ENCODE measurements at regions not wholly inside any gene's neighbourhood (a gene's known extent, or its start where the extent isn't known, plus 50 kb on each side); places are given as distances from the start of the nearest gene placed in this dataset.

DNA sequence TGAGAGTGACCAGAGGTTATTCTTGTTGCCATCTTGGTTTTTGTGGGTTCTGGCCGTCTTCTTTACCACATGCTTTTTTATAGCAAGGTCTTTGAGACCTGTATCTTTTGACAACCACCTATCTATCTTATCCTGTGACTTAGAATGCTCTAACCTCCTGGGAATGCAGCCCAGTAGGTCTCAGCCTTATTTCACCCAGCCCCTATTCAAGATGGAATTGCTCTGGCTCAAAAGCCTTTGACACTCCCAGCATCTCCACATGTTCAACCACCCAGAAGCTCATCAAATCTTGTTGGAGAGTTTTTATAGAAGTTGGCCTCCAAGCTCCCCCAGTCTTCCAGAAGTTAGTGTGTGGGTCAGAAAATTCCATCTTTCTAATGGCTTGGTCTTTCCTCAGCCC, 464.3 kb upstream of the NRP1 start (continued):
- TF ChIP-seq CHD7 (IDR thresholded peaks at IDR 0.05; ENCODE audit: insufficient replicate concordance, low read length) (no peak), BACH1 (IDR thresholded peaks at IDR 0.05; ENCODE audit: low read length) (no peak), GABPA (IDR thresholded peaks at IDR 0.05; ENCODE audit: borderline replicate concordance, insufficient read depth, low read length) (no peak), TAF1 (IDR thresholded peaks at IDR 0.05; ENCODE audit: low read depth, low read length) (no peak), SP2 (IDR thresholded peaks at IDR 0.05; ENCODE audit: low read length) (no peak), RBBP5 (IDR thresholded peaks at IDR 0.05; ENCODE audit: borderline replicate concordance, low read depth, low read length) (no peak), TEAD4 (IDR thresholded peaks at IDR 0.05; ENCODE audit: low read depth, low read length) (no peak), FOSL1 (IDR thresholded peaks at IDR 0.05; ENCODE audit: insufficient read depth, low read depth, low read length) (no peak)
- TF ChIP-seq, protein P1, sequence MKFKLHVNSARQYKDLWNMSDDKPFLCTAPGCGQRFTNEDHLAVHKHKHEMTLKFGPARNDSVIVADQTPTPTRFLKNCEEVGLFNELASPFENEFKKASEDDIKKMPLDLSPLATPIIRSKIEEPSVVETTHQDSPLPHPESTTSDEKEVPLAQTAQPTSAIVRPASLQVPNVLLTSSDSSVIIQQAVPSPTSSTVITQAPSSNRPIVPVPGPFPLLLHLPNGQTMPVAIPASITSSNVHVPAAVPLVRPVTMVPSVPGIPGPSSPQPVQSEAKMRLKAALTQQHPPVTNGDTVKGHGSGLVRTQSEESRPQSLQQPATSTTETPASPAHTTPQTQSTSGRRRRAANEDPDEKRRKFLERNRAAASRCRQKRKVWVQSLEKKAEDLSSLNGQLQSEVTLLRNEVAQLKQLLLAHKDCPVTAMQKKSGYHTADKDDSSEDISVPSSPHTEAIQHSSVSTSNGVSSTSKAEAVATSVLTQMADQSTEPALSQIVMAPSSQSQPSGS (IDR thresholded peaks at IDR 0.05; ENCODE audit: low read length), result no peak

Data from H1 (cell line).